ENCODE measurements at regions not wholly inside any gene's neighbourhood (a gene's known extent, or its start where the extent isn't known, plus 50 kb on each side); places are given as distances from the start of the nearest gene placed in this dataset.
"Not testable (repeated sequence)": the region's sequence is repeated elsewhere in the genome, so short reads cannot be mapped to it uniquely, and the experiment has no call there.

- DNase-seq (ENCODE audit: low spot score): peak; percentile 76
Observed at GRCh38 chr2:220687231-220687843, 884.8 kb downstream of the EPHA4 start.

- no peak for DNase-seq (ENCODE audit: low spot score)
Observed at GRCh38 chr2:220695397-220696279, 876.5 kb downstream of the EPHA4 start.

GRCh38 chr2:220696280-220696669 lies 875.8 kb downstream of the EPHA4 start:
- no peak for DNase-seq (ENCODE audit: low spot score)

GRCh38 chr2:220697011-220697410 lies 875.1 kb downstream of the EPHA4 start:
- peak; percentile 75 for DNase-seq (ENCODE audit: low spot score)

GRCh38 chr2:220701115-220701514 lies 871.0 kb downstream of the EPHA4 start:
- no peak for DNase-seq (ENCODE audit: low spot score)

- peak; percentile 12 for DNase-seq (ENCODE audit: low spot score)
Observed at GRCh38 chr2:220703279-220703678, 868.8 kb downstream of the EPHA4 start.

GRCh38 chr2:220704081-220704480 lies 868.0 kb downstream of the EPHA4 start:
- DNase-seq (ENCODE audit: low spot score): no peak

- no peak for DNase-seq (ENCODE audit: low spot score)
Observed at GRCh38 chr2:220704810-220705209, 867.3 kb downstream of the EPHA4 start.

- no peak for DNase-seq (ENCODE audit: low spot score)
Observed at GRCh38 chr2:220705678-220706077, 866.4 kb downstream of the EPHA4 start.

- DNase-seq (ENCODE audit: low spot score): no peak
Observed at GRCh38 chr2:220707261-220707660, 864.8 kb downstream of the EPHA4 start.

GRCh38 chr2:220708366-220708765 lies 863.7 kb downstream of the EPHA4 start:
- no peak for DNase-seq (ENCODE audit: low spot score)

GRCh38 chr2:220717283-220717682 lies 854.8 kb downstream of the EPHA4 start:
- no peak for DNase-seq (ENCODE audit: low spot score)

- DNase-seq (ENCODE audit: low spot score): no peak
Observed at GRCh38 chr2:220736778-220737177, 835.3 kb downstream of the EPHA4 start.

- no peak for DNase-seq (ENCODE audit: low spot score)
Observed at GRCh38 chr2:220743203-220743602, 828.9 kb downstream of the EPHA4 start.

GRCh38 chr2:220744861-220745260 lies 827.2 kb downstream of the EPHA4 start:
- no peak for DNase-seq (ENCODE audit: low spot score)

- DNase-seq (ENCODE audit: low spot score): no peak
Observed at GRCh38 chr2:220745682-220746081, 826.4 kb downstream of the EPHA4 start.

GRCh38 chr2:220747736-220748135 lies 824.4 kb downstream of the EPHA4 start:
- DNase-seq (ENCODE audit: low spot score): no peak

GRCh38 chr2:220748875-220749479 lies 823.1 kb downstream of the EPHA4 start:
- DNase-seq (ENCODE audit: low spot score): peak; percentile 1

- DNase-seq (ENCODE audit: low spot score): no peak
Observed at GRCh38 chr2:220753486-220753885, 818.6 kb downstream of the EPHA4 start.

GRCh38 chr2:220756653-220757052 lies 815.5 kb downstream of the EPHA4 start:
- DNase-seq (ENCODE audit: low spot score): no peak

GRCh38 chr2:220758376-220758775 lies 813.7 kb downstream of the EPHA4 start:
- DNase-seq (ENCODE audit: low spot score): not testable (repeated sequence)

GRCh38 chr2:220764171-220764570 lies 807.9 kb downstream of the EPHA4 start:
- DNase-seq (ENCODE audit: low spot score): no peak
